Right cardiac atrium (tissue), 5 donors: ENCODE measurements at regions not wholly inside any gene's neighbourhood (a gene's known extent, or its start where the extent isn't known, plus 50 kb on each side); places are given as distances from the start of the nearest gene placed in this dataset.
"Not testable (repeated sequence)": the region's sequence is repeated elsewhere in the genome, so short reads cannot be mapped to it uniquely, and the experiment has no call there.

Experiments used
- ATAC-seq, 2 donors: fragments of 200-7000 bp; cut with Tn5 transposase; one replicate each; pipeline versions ENCODE4 v1.8.0 to v1.9.1; 2020; ENCODE audit warnings: moderate library complexity in 2 of 2, mild to moderate bottlenecking in 1 of 2
- DNase-seq, 3 donors: peaks; one replicate each; pipeline ENCODE4 v3.0.0-alpha.2; 2020
- H3K27ac ChIP-seq: one replicate; pipeline ENCODE4 v1.5.1; 2013; ENCODE audit warnings: mild to moderate bottlenecking, low read length, control low read depth, moderate library complexity
- H3K27me3 ChIP-seq: one replicate; pipeline ENCODE4 v1.6.1; 2013; ENCODE audit not compliant: control insufficient read depth, insufficient read depth
- H3K4me1 ChIP-seq: one replicate; pipeline ENCODE4 v1.6.1; 2013; ENCODE audit warnings: low read length; ENCODE audit not compliant: control insufficient read depth, insufficient read depth
- H3K4me3 ChIP-seq: one replicate; pipeline ENCODE4 v1.5.1; 2013; ENCODE audit warnings: low read length, control low read depth
- H3K9me3 ChIP-seq: one replicate; pipeline ENCODE4 v1.6.1; 2013; ENCODE audit warnings: low read length; ENCODE audit not compliant: control insufficient read depth
- WGBS: extraction: QIAGEN DNeasy Blood & Tissue Kit; methylation state at CpG from one replicate; pipeline ENCODE4 v1.1.7; 2013; 5-methylcytosine and 5-hydroxymethylcytosine counted together
- intact Hi-C, 4 donors: fragments of 100-400 bp; cut with DNase I; formaldehyde crosslinking; loops; one replicate each; pipeline versions ENCODE4 v1.11.0 to v1.14.0; 2022 to 2023
- donor health status: healthy with polysubstance abuse.
- donor health status: DM: no; HTN: yes; CAD: no.
- donor health status: DM: no; HTN: no; CAD: no.
- donor health status: DM: no; HTN: yes; CAD: no; lungs with severe emphysema.
- donor health status: DM: yes; HTN: yes; CAD: no.

GRCh38 chr5:163913548-163913947 is 408.1 kb downstream of the MAT2B start:
- Histone ChIP-seq H3K27me3 (no peaks in the 10 kb centered on the region), H3K4me3 (no peak overlapping the region), H3K9me3 (no peaks in the 10 kb centered on the region), H3K27ac (no peak overlapping the region), H3K4me1 (no peaks in the 10 kb centered on the region)
- WGBS, result 82% methylated on average over 3 of the region's 3 CpGs
- intact Hi-C loops, result no loop called here
- DNase-seq, result no peak
- ATAC-seq, result no peak

DNA sequence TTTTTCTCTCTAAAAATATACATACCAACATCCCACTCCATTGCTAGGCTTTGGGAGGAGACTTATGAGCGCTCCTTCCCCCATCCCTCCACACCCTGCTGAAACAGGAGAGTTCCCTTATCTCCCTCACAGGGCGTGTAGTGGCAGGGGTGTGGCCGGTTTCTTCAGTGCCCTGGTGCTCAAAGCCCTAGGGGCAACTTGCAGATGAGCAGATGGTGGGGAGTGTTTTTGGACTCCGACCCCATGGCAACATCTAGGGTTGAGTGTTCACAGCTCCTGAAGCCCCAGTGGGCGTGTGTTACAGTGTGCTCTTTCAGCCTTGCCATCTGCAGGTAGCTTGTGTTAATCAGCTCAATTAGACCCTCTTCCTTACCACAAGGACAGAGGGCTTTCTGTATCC is 409.5 kb downstream of the MAT2B start:
- H3K27me3 ChIP-seq, result no peaks in the 10 kb centered on the region
- no peaks in the 10 kb centered on the region for H3K9me3 ChIP-seq
- 54% methylated on average over 5 of the region's 5 CpGs for WGBS
- no peak overlapping the region for H3K27ac ChIP-seq
- DNase-seq (peak in 1 of 3 donors; percentile 27), ATAC-seq (no peak)
- no peak overlapping the region for H3K4me3 ChIP-seq
- H3K4me1 ChIP-seq, result no peaks in the 10 kb centered on the region
- intact Hi-C loops, result no loop called here

GRCh38 chr5:163915481-163915961 is 410.1 kb downstream of the MAT2B start:
- intact Hi-C loops, result no loop called here
- Histone ChIP-seq H3K27ac (no peak overlapping the region), H3K27me3 (no peaks in the 10 kb centered on the region), H3K9me3 (no peaks in the 10 kb centered on the region), H3K4me3 (no peak overlapping the region), H3K4me1 (no peaks in the 10 kb centered on the region)
- ATAC-seq (peak in 1 of 2 donors; percentile 62), DNase-seq (no peak)
- 69% methylated on average over 9 of the region's 9 CpGs for WGBS

DNA sequence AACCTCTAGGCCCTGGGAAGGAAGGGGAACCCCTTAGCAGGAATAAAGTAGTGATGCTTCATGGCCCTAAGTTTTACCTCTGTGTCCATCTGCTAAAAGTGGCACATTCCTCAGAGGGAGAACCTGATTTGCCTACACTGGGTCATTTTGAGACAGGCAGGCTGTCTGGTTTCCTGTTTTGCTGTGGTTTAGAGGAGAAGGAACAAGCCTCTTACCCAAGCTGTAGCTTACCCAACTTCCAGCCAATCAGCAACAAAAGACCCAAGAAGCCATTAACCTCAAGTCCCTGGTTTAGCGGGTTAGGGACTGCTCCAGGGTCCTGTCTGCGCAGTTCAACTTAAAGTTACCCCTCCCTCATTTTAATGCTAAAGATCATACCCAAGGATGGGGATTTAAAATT is 411.0 kb downstream of the MAT2B start:
- intact Hi-C loops, result no loop called here
- WGBS, result 83% methylated on average over 2 of the region's 2 CpGs
- peak; percentile 60 to 62 for ATAC-seq
- Histone ChIP-seq H3K27me3 (no peaks in the 10 kb centered on the region), H3K4me1 (no peaks in the 10 kb centered on the region), H3K4me3 (no peak overlapping the region), H3K27ac (no peak overlapping the region), H3K9me3 (no peaks in the 10 kb centered on the region)
- no peak for DNase-seq

DNA sequence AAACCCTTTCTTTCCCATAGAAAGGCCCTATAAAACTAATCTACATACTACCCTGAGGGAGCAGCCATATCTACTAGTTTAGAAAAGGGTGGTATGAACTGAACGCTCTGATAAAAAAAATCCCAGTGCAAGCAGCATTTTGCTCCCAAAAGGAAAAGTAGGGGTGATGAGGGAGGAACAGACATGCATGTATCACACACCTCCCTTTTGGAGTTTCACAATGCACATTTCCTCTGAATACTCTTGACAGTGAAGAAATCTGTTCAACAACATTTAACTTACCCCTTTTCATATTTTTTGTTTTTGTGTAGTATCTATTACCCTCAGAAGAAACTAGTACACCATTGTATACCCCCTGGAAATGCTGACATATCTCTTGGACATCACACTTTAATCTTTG is 411.4 kb downstream of the MAT2B start:
- Histone ChIP-seq H3K9me3 (no peaks in the 10 kb centered on the region), H3K4me3 (no peak overlapping the region), H3K27me3 (no peaks in the 10 kb centered on the region), H3K27ac (no peak overlapping the region), H3K4me1 (no peaks in the 10 kb centered on the region)
- WGBS, result 57% methylated on average over 1 of the region's 1 CpG
- no peak for DNase-seq
- no peak for ATAC-seq
- intact Hi-C loops, result no loop called here

- no peak for ATAC-seq
- Histone ChIP-seq H3K4me1 (no peaks in the 10 kb centered on the region), H3K4me3 (no peak overlapping the region), H3K9me3 (no peaks in the 10 kb centered on the region), H3K27ac (no peak overlapping the region), H3K27me3 (no peaks in the 10 kb centered on the region)
- 45% methylated on average over 1 of the region's 1 CpG for WGBS
- intact Hi-C loops, result no loop called here
- no peak for DNase-seq
These were observed 412.3 kb downstream of the MAT2B start for GRCh38 chr5:163917747-163918146.

- H3K27ac ChIP-seq, H3K9me3 ChIP-seq, H3K4me1 ChIP-seq, DNase-seq, H3K4me3 ChIP-seq, H3K27me3 ChIP-seq, ATAC-seq, intact Hi-C loops: not testable (repeated sequence)
- 83% methylated on average over 1 of the region's 1 CpG for WGBS
These were observed 429.6 kb downstream of the MAT2B start for GRCh38 chr5:163934990-163935389.

- DNase-seq (no peak), ATAC-seq (no peak)
- Histone ChIP-seq H3K4me3 (no peak overlapping the region), H3K9me3 (no peaks in the 10 kb centered on the region), H3K27me3 (no peaks in the 10 kb centered on the region), H3K4me1 (no peaks in the 10 kb centered on the region), H3K27ac (no peak overlapping the region)
- WGBS, result 80% methylated on average over 1 of the region's 1 CpG
- intact Hi-C loops, result no loop called here
These were observed 433.2 kb downstream of the MAT2B start for GRCh38 chr5:163938595-163938994.

DNA sequence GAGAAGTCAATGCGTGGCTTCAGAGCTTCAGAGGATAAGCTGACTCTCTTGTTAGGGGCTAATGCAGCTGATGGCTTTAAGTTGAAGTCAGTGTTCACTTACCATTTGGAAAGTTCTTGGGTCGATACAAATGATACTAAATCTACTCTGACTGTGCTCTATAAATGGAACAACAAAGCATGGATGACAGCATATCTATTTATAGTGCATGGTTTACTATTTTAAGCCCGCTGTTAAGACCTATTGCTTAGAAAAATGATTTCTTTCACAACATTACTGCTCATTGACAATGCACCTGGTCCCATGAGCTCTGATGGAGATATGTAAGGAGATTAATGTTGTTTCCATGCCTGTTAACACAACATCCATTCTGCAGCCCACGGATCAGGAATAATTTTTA is 435.7 kb downstream of the MAT2B start:
- DNase-seq (no peak), ATAC-seq (no peak)
- intact Hi-C loops, result no loop called here
- Histone ChIP-seq H3K27me3 (no peaks in the 10 kb centered on the region), H3K9me3 (no peaks in the 10 kb centered on the region), H3K4me3 (no peak overlapping the region), H3K4me1 (no peaks in the 10 kb centered on the region), H3K27ac (no peak overlapping the region)
- 67% methylated on average over 4 of the region's 4 CpGs for WGBS

- 69% methylated on average over 1 of the region's 1 CpG for WGBS
- ATAC-seq (no peak), DNase-seq (no peak)
- Histone ChIP-seq H3K27me3 (no peaks in the 10 kb centered on the region), H3K9me3 (no peaks in the 10 kb centered on the region), H3K4me3 (no peak overlapping the region), H3K27ac (no peak overlapping the region), H3K4me1 (no peaks in the 10 kb centered on the region)
- intact Hi-C loops, result no loop called here
These were observed 438.1 kb downstream of the MAT2B start for GRCh38 chr5:163943546-163943945.

GRCh38 chr5:163944738-163945137 is 439.3 kb downstream of the MAT2B start:
- H3K27me3 ChIP-seq, result no peaks in the 10 kb centered on the region
- H3K9me3 ChIP-seq, result no peaks in the 10 kb centered on the region
- ATAC-seq (no peak), DNase-seq (no peak)
- H3K4me1 ChIP-seq, result no peaks in the 10 kb centered on the region
- intact Hi-C loops, result no loop called here
- H3K4me3 ChIP-seq, result no peak overlapping the region
- H3K27ac ChIP-seq, result no peak overlapping the region

- WGBS, result 66% methylated on average over 12 of the region's 12 CpGs
- intact Hi-C loops, result no loop called here
These were observed 442.6 kb downstream of the MAT2B start for GRCh38 chr5:163947848-163948666.

More at GRCh38 chr5:163947848-163948666, 442.6 kb downstream of the MAT2B start:
- DNase-seq (no peak), ATAC-seq (no peak)
- H3K4me1 ChIP-seq, result no peaks in the 10 kb centered on the region
- H3K4me3 ChIP-seq, result no peak overlapping the region
- no peak overlapping the region for H3K27ac ChIP-seq
- no peaks in the 10 kb centered on the region for H3K27me3 ChIP-seq
- H3K9me3 ChIP-seq, result no peaks in the 10 kb centered on the region
